Thyroid gland (tissue), 4 donors: ENCODE measurements at regions not wholly inside any gene's neighbourhood (a gene's known extent, or its start where the extent isn't known, plus 50 kb on each side); places are given as distances from the start of the nearest gene placed in this dataset.

ENCODE experiments used
- DNase-seq, 2 donors: peaks; one replicate each; pipeline ENCODE4 v3.0.0-alpha.2; 2019
- H3K27ac ChIP-seq, 3 donors: fragments of 200-600 bp; sonication (generic); 1 replicate in 2 of 3; 2 replicates in 1 of 3; pipeline ENCODE4 v1.5.1; 2016 to 2019; ENCODE audit warnings: mild to moderate bottlenecking in 1 of 3, moderate library complexity in 1 of 3
- H3K27me3 ChIP-seq: fragments of 200-600 bp; sonication (generic); one replicate; pipeline ENCODE4 v1.5.1; 2019
- H3K36me3 ChIP-seq, 2 donors: fragments of 200-600 bp; sonication (generic); one replicate each; pipeline ENCODE4 v1.5.1; 2016 to 2019
- H3K4me1 ChIP-seq, 2 donors: fragments of 200-600 bp; sonication (generic); one replicate each; pipeline ENCODE4 v1.5.1; 2017 to 2019
- H3K4me3 ChIP-seq, 3 donors: fragments of 200-600 bp; sonication (generic); replicated peaks in 1 of 3; 1 replicate in 2 of 3; 2 replicates in 1 of 3; pipeline ENCODE4 v1.5.1; 2016; ENCODE audit warnings: mild to moderate bottlenecking in 1 of 3
- H3K9me3 ChIP-seq: fragments of 200-600 bp; sonication (generic); one replicate; pipeline ENCODE4 v1.5.1; 2017
- CTCF ChIP-seq, 6 experiments: fragments of 200-600 bp in 3 of 6; fragments of 450-650 bp in 3 of 6; sonication (generic) in 3 of 6; IDR thresholded peaks; one replicate each; pipeline ENCODE4 v1.5.1; 2016 to 2019; ENCODE audit warnings: antibody characterized with exemption in 6 of 6, mild to moderate bottlenecking in 2 of 6, inconsistent platforms in 1 of 6, moderate library complexity in 1 of 6
- POLR2A ChIP-seq, 2 donors: fragments of 450-650 bp; IDR thresholded peaks; one replicate each; pipeline ENCODE4 v1.6.1; 2017; ENCODE audit warnings: antibody characterized with exemption in 2 of 2, mild to moderate bottlenecking in 2 of 2, moderate library complexity in 1 of 2
- WGBS, 2 donors: methylation state at CpG; one replicate each; pipeline ENCODE4 v1.1.5; 2017; 5-methylcytosine and 5-hydroxymethylcytosine counted together
- intact Hi-C: fragments of 100-400 bp; cut with DNase I; formaldehyde crosslinking; loops from one replicate; pipeline ENCODE4 v1.15.1; 2023

GRCh38 chrX:82029571-82030218, 827.8 kb downstream of the SH3BGRL start:
- 67 to 76% methylated on average over 7 to 10 of the region's 10 CpGs for WGBS, 2 donors
- Histone ChIP-seq H3K9me3 (no peaks in the 10 kb centered on the region), H3K4me3 (no peak overlapping the region), H3K36me3 (no peaks in the 10 kb centered on the region), H3K27ac (no peak overlapping the region), H3K27me3 (no peaks in the 10 kb centered on the region), H3K4me1 (no peaks in the 10 kb centered on the region)
- no peak for TF ChIP-seq POLR2A (IDR thresholded peaks at IDR 0.05)
- TF ChIP-seq CTCF (IDR thresholded peaks at IDR 0.05), result no peak
- intact Hi-C loops, result no loop called here
- no peak for DNase-seq

- DNase-seq, result no peak
- Histone ChIP-seq H3K4me1 (no peaks in the 10 kb centered on the region), H3K36me3 (no peaks in the 10 kb centered on the region), H3K27ac (no peak overlapping the region), H3K9me3 (no peaks in the 10 kb centered on the region), H3K27me3 (no peaks in the 10 kb centered on the region), H3K4me3 (no peak overlapping the region)
- 81 to 88% methylated on average over 1 of the region's 1 CpG for WGBS, 2 donors
- intact Hi-C loops, result no loop called here
- no peak for TF ChIP-seq CTCF (IDR thresholded peaks at IDR 0.05)
- TF ChIP-seq POLR2A (IDR thresholded peaks at IDR 0.05), result no peak
These were observed 829.3 kb downstream of the SH3BGRL start for GRCh38 chrX:82031250-82031649.

- H3K9me3 ChIP-seq, result no peaks in the 10 kb centered on the region
- no peak overlapping the region for H3K27ac ChIP-seq
- 84 to 93% methylated on average over 3 of the region's 3 CpGs for WGBS, 2 donors
- H3K36me3 ChIP-seq, result no peaks in the 10 kb centered on the region
- intact Hi-C loops, result no loop called here
- H3K4me1 ChIP-seq, result no peaks in the 10 kb centered on the region
- no peak for DNase-seq
- H3K27me3 ChIP-seq, result no peaks in the 10 kb centered on the region
- TF ChIP-seq CTCF (IDR thresholded peaks at IDR 0.05), result no peak
- no peak for TF ChIP-seq POLR2A (IDR thresholded peaks at IDR 0.05)
- no peak overlapping the region for H3K4me3 ChIP-seq
These were observed 836.9 kb downstream of the SH3BGRL start for GRCh38 chrX:82038793-82039192.

- no peaks in the 10 kb centered on the region for H3K27me3 ChIP-seq
- intact Hi-C loops, result no loop called here
- TF ChIP-seq POLR2A (IDR thresholded peaks at IDR 0.05), result no peak
- no peak for TF ChIP-seq CTCF (IDR thresholded peaks at IDR 0.05)
- DNase-seq, result no peak
- H3K4me1 ChIP-seq, result no peaks in the 10 kb centered on the region
- H3K27ac ChIP-seq, result no peak overlapping the region
- H3K36me3 ChIP-seq, result no peaks in the 10 kb centered on the region
- H3K9me3 ChIP-seq, result no peaks in the 10 kb centered on the region
- WGBS, 2 donors, result 74 to 83% methylated on average over 3 of the region's 3 CpGs
- H3K4me3 ChIP-seq, result no peak overlapping the region
These were observed 839.1 kb downstream of the SH3BGRL start for GRCh38 chrX:82041034-82041433.

- no peak for DNase-seq
- TF ChIP-seq CTCF (IDR thresholded peaks at IDR 0.05), result no peak
- TF ChIP-seq POLR2A (IDR thresholded peaks at IDR 0.05), result no peak
- intact Hi-C loops, result no loop called here
- H3K4me3 ChIP-seq, result no peak overlapping the region
- H3K27me3 ChIP-seq, result no peaks in the 10 kb centered on the region
- H3K4me1 ChIP-seq, result no peaks in the 10 kb centered on the region
- H3K36me3 ChIP-seq, result no peaks in the 10 kb centered on the region
- no peaks in the 10 kb centered on the region for H3K9me3 ChIP-seq
- 84 to 87% methylated on average over 4 of the region's 4 CpGs for WGBS, 2 donors
- H3K27ac ChIP-seq, result no peak overlapping the region
These were observed 856.8 kb downstream of the SH3BGRL start for GRCh38 chrX:82058728-82059127.
